IPS-15b (cell line): ENCODE measurements at regions not wholly inside any gene's neighbourhood (a gene's known extent, or its start where the extent isn't known, plus 50 kb on each side); places are given as distances from the start of the nearest gene placed in this dataset.

Experiments
- H3K27me3 ChIP-seq: one replicate; pipeline ENCODE4 v1.6.1; 2013; ENCODE audit warnings: low read length; ENCODE audit not compliant: control insufficient read depth, insufficient read depth
- H3K36me3 ChIP-seq: one replicate; pipeline ENCODE4 v1.6.1; 2013; ENCODE audit warnings: low read length; ENCODE audit not compliant: control insufficient read depth, insufficient read depth
- H3K4me1 ChIP-seq: one replicate; pipeline ENCODE4 v1.6.1; 2013; ENCODE audit warnings: mild to moderate bottlenecking, low read length; ENCODE audit not compliant: control insufficient read depth, insufficient read depth
- H3K4me3 ChIP-seq: one replicate; pipeline ENCODE4 v1.5.1; 2013; ENCODE audit warnings: low read depth, low read length
- H3K9ac ChIP-seq: one replicate; pipeline ENCODE4 v1.6.1; 2013; ENCODE audit warnings: low read depth, mild to moderate bottlenecking, low read length
- H3K9me3 ChIP-seq: one replicate; pipeline ENCODE4 v1.6.1; 2013; ENCODE audit warnings: mild to moderate bottlenecking, low read length; ENCODE audit not compliant: control insufficient read depth, insufficient read depth

GRCh38 chr3:74507691-74508090 lies 106.8 kb downstream of the CNTN3 start:
- Histone ChIP-seq H3K4me3 (no peak overlapping the region), H3K36me3 (no peaks in the 10 kb centered on the region), H3K9ac (no peak overlapping the region), H3K9me3 (no peaks in the 10 kb centered on the region), H3K4me1 (no peaks in the 10 kb centered on the region), H3K27me3 (no peaks in the 10 kb centered on the region)

GRCh38 chr3:74506246-74506645 lies 108.2 kb downstream of the CNTN3 start:
- Histone ChIP-seq H3K36me3 (no peaks in the 10 kb centered on the region), H3K27me3 (no peaks in the 10 kb centered on the region), H3K9me3 (no peaks in the 10 kb centered on the region), H3K9ac (no peak overlapping the region), H3K4me1 (no peaks in the 10 kb centered on the region), H3K4me3 (no peak overlapping the region)

DNA sequence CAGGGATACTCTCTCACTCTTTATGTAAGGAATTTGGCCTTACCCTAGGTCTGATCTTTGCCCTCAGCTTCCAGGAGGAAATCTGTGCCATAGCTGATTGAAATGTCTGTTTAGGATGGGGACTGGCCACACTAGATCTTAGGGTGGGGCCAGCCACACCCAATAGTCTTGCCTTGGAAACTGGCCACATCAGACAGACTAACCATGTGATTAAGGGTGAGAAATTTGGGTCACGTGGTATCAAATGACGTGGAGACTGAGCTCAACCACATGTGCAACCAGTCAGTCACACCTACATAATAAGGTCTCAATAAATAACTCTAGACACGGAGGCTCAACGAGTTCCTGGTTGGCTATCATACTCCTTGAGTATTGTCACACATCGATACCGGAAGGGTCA lies 113.5 kb downstream of the CNTN3 start:
- H3K4me1 ChIP-seq = no peaks in the 10 kb centered on the region
- no peaks in the 10 kb centered on the region for H3K9me3 ChIP-seq
- no peak overlapping the region for H3K4me3 ChIP-seq
- no peak overlapping the region for H3K9ac ChIP-seq
- no peaks in the 10 kb centered on the region for H3K27me3 ChIP-seq
- H3K36me3 ChIP-seq = no peaks in the 10 kb centered on the region

GRCh38 chr3:74500257-74500656 lies 114.2 kb downstream of the CNTN3 start:
- Histone ChIP-seq H3K36me3 (no peaks in the 10 kb centered on the region), H3K4me3 (no peak overlapping the region), H3K4me1 (no peaks in the 10 kb centered on the region), H3K27me3 (no peaks in the 10 kb centered on the region), H3K9ac (no peak overlapping the region), H3K9me3 (no peaks in the 10 kb centered on the region)

- Histone ChIP-seq H3K4me3 (no peak overlapping the region), H3K27me3 (no peaks in the 10 kb centered on the region), H3K4me1 (peaks cover 3% of the 10 kb centered on the region), H3K9ac (no peak overlapping the region), H3K36me3 (no peaks in the 10 kb centered on the region), H3K9me3 (no peaks in the 10 kb centered on the region)
Observed at GRCh38 chr3:74491874-74492273, 122.6 kb downstream of the CNTN3 start.

- Histone ChIP-seq H3K9me3 (no peaks in the 10 kb centered on the region), H3K9ac (no peak overlapping the region), H3K4me3 (no peak overlapping the region), H3K36me3 (no peaks in the 10 kb centered on the region), H3K27me3 (no peaks in the 10 kb centered on the region), H3K4me1 (peaks cover 3% of the 10 kb centered on the region)
Observed at GRCh38 chr3:74489050-74489792, 125.2 kb downstream of the CNTN3 start.

DNA sequence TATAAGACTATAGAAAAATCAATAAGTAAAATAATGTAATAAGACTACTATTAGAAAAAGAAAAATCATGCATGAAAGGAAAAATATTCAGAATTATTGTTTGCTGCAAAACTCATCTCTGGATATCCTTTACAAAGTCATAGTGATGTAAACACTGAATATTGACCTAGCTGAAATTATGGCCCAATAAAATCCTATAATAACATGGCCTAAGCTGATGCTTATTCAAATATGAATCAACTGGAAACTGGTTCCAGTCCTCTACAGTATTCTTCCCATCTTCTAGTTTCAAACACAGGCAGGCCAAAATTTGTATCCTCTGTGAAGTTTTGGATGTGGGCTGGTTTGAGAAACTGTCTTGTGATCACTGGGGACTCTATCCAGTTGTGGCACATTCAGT lies 134.5 kb downstream of the CNTN3 start:
- Histone ChIP-seq H3K4me3 (no peak overlapping the region), H3K4me1 (no peaks in the 10 kb centered on the region), H3K9me3 (no peaks in the 10 kb centered on the region), H3K9ac (no peak overlapping the region), H3K27me3 (no peaks in the 10 kb centered on the region), H3K36me3 (no peaks in the 10 kb centered on the region)

DNA sequence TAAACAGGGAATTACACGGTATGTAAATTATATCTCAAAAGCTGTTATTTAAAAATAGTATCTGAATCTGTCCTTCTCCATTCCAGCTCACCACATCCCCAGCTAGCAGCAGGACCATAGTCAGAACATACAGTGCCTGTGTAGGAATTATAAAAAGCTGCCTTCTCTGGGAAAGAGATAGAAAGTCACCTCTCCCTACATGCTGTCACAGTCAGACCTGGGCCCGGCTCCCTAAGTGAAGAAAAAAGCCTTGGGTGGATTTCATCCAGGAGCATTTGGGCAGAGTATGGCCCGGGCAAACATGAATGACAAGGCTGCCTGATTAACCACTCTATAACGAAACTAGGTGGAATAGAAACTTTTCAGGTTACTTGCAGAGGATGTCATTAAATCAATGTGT lies 144.1 kb downstream of the CNTN3 start:
- Histone ChIP-seq H3K27me3 (no peaks in the 10 kb centered on the region), H3K9me3 (no peaks in the 10 kb centered on the region), H3K36me3 (no peaks in the 10 kb centered on the region), H3K4me1 (no peaks in the 10 kb centered on the region), H3K4me3 (no peak overlapping the region), H3K9ac (no peak overlapping the region)

DNA sequence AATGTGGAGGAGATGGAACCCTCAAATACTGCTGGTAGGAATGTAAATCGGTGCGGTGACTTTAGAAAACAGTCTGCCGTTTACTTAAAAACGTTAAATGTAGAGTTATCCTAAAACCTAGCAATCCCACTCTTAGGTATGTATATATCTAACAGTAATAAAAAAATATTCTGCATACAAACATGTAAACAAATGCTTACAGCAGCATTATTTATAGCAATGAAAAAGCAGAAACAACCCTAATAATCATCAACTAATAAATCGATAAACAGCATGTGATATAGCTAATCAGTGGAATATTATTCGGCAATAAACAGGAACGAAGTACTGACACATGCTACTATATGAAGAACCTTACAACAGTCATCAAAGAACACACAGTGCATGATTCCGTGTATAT lies 144.7 kb downstream of the CNTN3 start:
- H3K9ac ChIP-seq = no peak overlapping the region
- no peak overlapping the region for H3K4me3 ChIP-seq
- H3K4me1 ChIP-seq = no peaks in the 10 kb centered on the region
- H3K36me3 ChIP-seq = no peaks in the 10 kb centered on the region
- no peaks in the 10 kb centered on the region for H3K9me3 ChIP-seq
- H3K27me3 ChIP-seq = no peaks in the 10 kb centered on the region

DNA sequence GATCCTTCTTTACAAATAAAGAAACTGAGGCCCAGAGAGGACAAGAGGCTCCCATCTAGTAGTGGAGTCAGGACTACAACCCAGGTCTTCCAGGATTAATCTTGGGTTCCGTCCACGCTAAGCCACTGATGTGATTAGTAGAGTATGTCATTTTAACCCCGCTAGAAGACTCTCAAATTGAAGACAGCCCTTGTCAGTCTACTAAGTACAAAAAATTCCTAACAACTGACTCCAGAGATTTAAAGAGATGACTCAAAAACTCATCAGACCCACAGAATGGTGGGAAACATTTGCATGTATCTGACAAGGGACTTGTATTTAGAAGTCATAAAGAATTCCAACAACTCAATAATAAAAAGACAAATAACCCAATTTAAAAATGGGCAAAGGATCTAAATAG lies 145.3 kb downstream of the CNTN3 start:
- no peaks in the 10 kb centered on the region for H3K27me3 ChIP-seq
- no peaks in the 10 kb centered on the region for H3K9me3 ChIP-seq
- no peaks in the 10 kb centered on the region for H3K36me3 ChIP-seq
- no peak overlapping the region for H3K4me3 ChIP-seq
- H3K4me1 ChIP-seq = no peaks in the 10 kb centered on the region
- no peak overlapping the region for H3K9ac ChIP-seq

GRCh38 chr3:74465715-74466410 lies 148.6 kb downstream of the CNTN3 start:
- Histone ChIP-seq H3K4me3 (no peak overlapping the region), H3K4me1 (peaks cover 2% of the 10 kb centered on the region), H3K9ac (no peak overlapping the region), H3K27me3 (no peaks in the 10 kb centered on the region), H3K36me3 (no peaks in the 10 kb centered on the region), H3K9me3 (no peaks in the 10 kb centered on the region)

DNA sequence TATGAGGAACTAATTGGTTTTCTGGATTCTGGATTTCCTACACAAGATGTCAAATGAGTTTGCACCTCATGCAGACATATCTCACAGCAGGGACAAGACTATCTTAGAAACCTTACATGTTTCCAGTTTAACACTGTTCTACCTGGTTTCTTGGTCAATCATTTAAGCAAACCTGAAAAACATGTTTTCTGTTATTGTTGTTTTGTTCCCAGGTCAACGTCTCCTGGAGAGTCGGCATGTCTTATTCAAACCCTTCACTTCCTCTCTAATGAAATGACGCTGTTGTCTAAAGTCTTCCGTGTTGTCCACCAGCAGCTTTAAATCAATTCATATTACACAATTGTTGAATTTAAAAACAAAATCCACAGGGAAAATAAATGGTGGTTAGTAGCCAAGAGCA lies 150.9 kb downstream of the CNTN3 start:
- Histone ChIP-seq H3K9ac (no peak overlapping the region), H3K27me3 (no peaks in the 10 kb centered on the region), H3K36me3 (no peaks in the 10 kb centered on the region), H3K9me3 (no peaks in the 10 kb centered on the region), H3K4me1 (peaks cover 2% of the 10 kb centered on the region), H3K4me3 (no peak overlapping the region)
